Astrocyte of the spinal cord (primary cell): ENCODE measurements at regions not wholly inside any gene's neighbourhood (a gene's known extent, or its start where the extent isn't known, plus 50 kb on each side); places are given as distances from the start of the nearest gene placed in this dataset.
"Not testable (repeated sequence)": the region's sequence is repeated elsewhere in the genome, so short reads cannot be mapped to it uniquely, and the experiment has no call there.

Source experiments
- DNase-seq: peaks from one replicate; pipeline ENCODE4 v3.0.0; 2011; ENCODE audit warnings: low read depth, low spot score
- H3K4me3 ChIP-seq: 2 replicates; pipeline ENCODE4 v1.5.1; 2011; ENCODE audit warnings: low read depth, mild to moderate bottlenecking, low read length, moderate library complexity
- CTCF ChIP-seq: IDR thresholded peaks from 2 replicates; pipeline ENCODE4 v1.5.1; 2012; ENCODE audit warnings: low read depth, mild to moderate bottlenecking, low read length, inconsistent platforms
- in situ Hi-C: cut with HindIII; loops from 2 replicates; pipeline ENCODE4 v1.10.0; 2017; ENCODE audit warnings: low sequenced_read_pairs

- DNase-seq = no peak
- TF ChIP-seq CTCF = no peak
- no peak overlapping the region for H3K4me3 ChIP-seq
- in situ Hi-C loops = no loop called here
Observed at GRCh38 chr4:20166544-20166943, 85.2 kb upstream of the SLIT2 start.

- no peak for DNase-seq
- no peak for TF ChIP-seq CTCF
- in situ Hi-C loops = no loop called here
- H3K4me3 ChIP-seq = no peak overlapping the region
Observed at GRCh38 chr4:20159516-20159915, 92.2 kb upstream of the SLIT2 start.

- in situ Hi-C loops = no loop called here
- no peak for TF ChIP-seq CTCF
- DNase-seq = no peak
- no peak overlapping the region for H3K4me3 ChIP-seq
Observed at GRCh38 chr4:20158195-20158594, 93.5 kb upstream of the SLIT2 start.

GRCh38 chr4:20151436-20151835, 100.3 kb upstream of the SLIT2 start:
- in situ Hi-C loops = no loop called here
- no peak for TF ChIP-seq CTCF
- no peak overlapping the region for H3K4me3 ChIP-seq
- DNase-seq = no peak

GRCh38 chr4:20149143-20149542, 102.6 kb upstream of the SLIT2 start:
- DNase-seq, in situ Hi-C loops, H3K4me3 ChIP-seq: not testable (repeated sequence)

- no peak for TF ChIP-seq CTCF
- in situ Hi-C loops = no loop called here
- DNase-seq = peak; percentile 41
- no peak overlapping the region for H3K4me3 ChIP-seq
Observed at GRCh38 chr4:20137176-20137575, 114.5 kb upstream of the SLIT2 start.

GRCh38 chr4:20127626-20128025, 124.1 kb upstream of the SLIT2 start:
- in situ Hi-C loops = no loop called here
- TF ChIP-seq CTCF = no peak
- DNase-seq = peak; percentile 3
- no peak overlapping the region for H3K4me3 ChIP-seq
